Mesothelial cell of epicardium (in vitro differentiated cells): ENCODE measurements at regions not wholly inside any gene's neighbourhood (a gene's known extent, or its start where the extent isn't known, plus 50 kb on each side); places are given as distances from the start of the nearest gene placed in this dataset.
"Not testable (repeated sequence)": the region's sequence is repeated elsewhere in the genome, so short reads cannot be mapped to it uniquely, and the experiment has no call there.

Experiments
- DNase-seq, 2 experiments: peaks; one replicate each; pipeline ENCODE4 v3.0.0; 2021; ENCODE audit warnings: low spot score in 2 of 2; ENCODE audit not compliant: unreplicated experiment in 2 of 2
- H3K27ac Mint-ChIP-seq: 2 replicates; pipeline ENCODE4 v1.8.0; 2021; ENCODE audit warnings: mixed read lengths
- H3K27me3 Mint-ChIP-seq: 2 replicates; pipeline ENCODE4 v1.8.0; 2021; ENCODE audit warnings: low read depth, mixed read lengths
- H3K36me3 Mint-ChIP-seq: 2 replicates; pipeline ENCODE4 v1.8.0; 2021; ENCODE audit warnings: mixed read lengths
- H3K4me1 Mint-ChIP-seq: 2 replicates; pipeline ENCODE4 v1.8.0; 2021; ENCODE audit warnings: mixed read lengths
- H3K4me3 Mint-ChIP-seq: 2 replicates; pipeline ENCODE4 v1.8.0; 2021; ENCODE audit warnings: mild to moderate bottlenecking, moderate library complexity, mixed read lengths
- H3K9me3 Mint-ChIP-seq: 2 replicates; pipeline ENCODE4 v1.8.0; 2021; ENCODE audit warnings: mixed read lengths
- CTCF ChIP-seq: fragments of 200-600 bp; sonication (generic); IDR thresholded peaks from one replicate; pipeline ENCODE4 v1.5.0; 2021; ENCODE audit warnings: antibody characterized with exemption; ENCODE audit not compliant: unreplicated experiment

- DNase-seq = no peak
Measured at GRCh38 chr1:203996126-203996525, 76.8 kb upstream of the SOX13 start.

GRCh38 chr1:203998571-203998970 is 74.3 kb upstream of the SOX13 start:
- not testable (repeated sequence) for H3K36me3 Mint-ChIP-seq, DNase-seq, H3K27me3 Mint-ChIP-seq, H3K27ac Mint-ChIP-seq, H3K4me3 Mint-ChIP-seq
- H3K4me1 Mint-ChIP-seq = peaks cover 25% of the 10 kb centered on the region
- H3K9me3 Mint-ChIP-seq = peaks cover 16% of the 10 kb centered on the region

More at GRCh38 chr1:203996126-203996525, 76.8 kb upstream of the SOX13 start:
- no peak for TF ChIP-seq CTCF
- no peak overlapping the region for H3K4me3 Mint-ChIP-seq
- H3K4me1 Mint-ChIP-seq = peaks cover 11% of the 10 kb centered on the region
- H3K27ac Mint-ChIP-seq = no peak overlapping the region
- no peaks in the 10 kb centered on the region for H3K27me3 Mint-ChIP-seq
- peaks cover 3% of the 10 kb centered on the region for H3K36me3 Mint-ChIP-seq
- peaks cover 12% of the 10 kb centered on the region for H3K9me3 Mint-ChIP-seq

- H3K4me1 Mint-ChIP-seq = peaks cover 34% of the 10 kb centered on the region
- no peak overlapping the region for H3K27ac Mint-ChIP-seq
- no peaks in the 10 kb centered on the region for H3K27me3 Mint-ChIP-seq
- no peak for TF ChIP-seq CTCF
- no peak overlapping the region for H3K4me3 Mint-ChIP-seq
- peaks cover 4% of the 10 kb centered on the region for H3K36me3 Mint-ChIP-seq
- no peak for DNase-seq
- H3K9me3 Mint-ChIP-seq = peaks cover 16% of the 10 kb centered on the region
Measured at GRCh38 chr1:203999618-204000017, 73.3 kb upstream of the SOX13 start.

GRCh38 chr1:204001166-204001901 is 71.6 kb upstream of the SOX13 start:
- Mint-ChIP-seq H3K4me1 (peaks cover 31% of the 10 kb centered on the region), H3K36me3 (peaks cover 4% of the 10 kb centered on the region), H3K4me3 (no peak overlapping the region), H3K9me3 (peaks cover 16% of the 10 kb centered on the region), H3K27ac (no peak overlapping the region), H3K27me3 (no peaks in the 10 kb centered on the region)
- DNase-seq = no peak
- no peak for TF ChIP-seq CTCF

GRCh38 chr1:204002614-204003013 is 70.3 kb upstream of the SOX13 start:
- H3K36me3 Mint-ChIP-seq = peaks cover 4% of the 10 kb centered on the region
- no peaks in the 10 kb centered on the region for H3K27me3 Mint-ChIP-seq
- no peak overlapping the region for H3K4me3 Mint-ChIP-seq
- DNase-seq = no peak
- H3K4me1 Mint-ChIP-seq = peaks cover 25% of the 10 kb centered on the region
- peaks cover 16% of the 10 kb centered on the region for H3K9me3 Mint-ChIP-seq
- TF ChIP-seq CTCF = no peak
- H3K27ac Mint-ChIP-seq = peak overlapping the region; percentile 69

GRCh38 chr1:204003536-204003935 is 69.4 kb upstream of the SOX13 start:
- Mint-ChIP-seq H3K27me3 (no peaks in the 10 kb centered on the region), H3K9me3 (peaks cover 16% of the 10 kb centered on the region), H3K36me3 (peaks cover 4% of the 10 kb centered on the region), H3K4me1 (peaks cover 25% of the 10 kb centered on the region), H3K4me3 (no peak overlapping the region), H3K27ac (peak overlapping the region; percentile 90)
- TF ChIP-seq CTCF = no peak
- DNase-seq = no peak
